ENCODE measurements at regions not wholly inside any gene's neighbourhood (a gene's known extent, or its start where the extent isn't known, plus 50 kb on each side); places are given as distances from the start of the nearest gene placed in this dataset.

- Histone ChIP-seq H3K36me3 (no peaks in the 10 kb centered on the region), H3K4me3 (no peak overlapping the region), H3K27ac (replicated peaks in 1 of 4) (no peak overlapping the region), H3K27me3 (no peaks in the 10 kb centered on the region), H3K9me3 (no peaks in the 10 kb centered on the region), H3K4me1 (no peaks in the 10 kb centered on the region)
- intact Hi-C loops (cut with DNase I): no loop called here
- TF ChIP-seq CTCF (IDR thresholded peaks at IDR 0.05): no peak
- no peak for TF ChIP-seq POLR2AphosphoS5 (IDR thresholded peaks at IDR 0.05)
- no peak for TF ChIP-seq EP300 (IDR thresholded peaks at IDR 0.05)
- TF ChIP-seq POLR2A (IDR thresholded peaks at IDR 0.05; ENCODE audit: low read depth): no peak
- DNase-seq (ENCODE audit: extremely low spot score): no peak
- 91% methylated on average over 1 of the region's 1 CpG for WGBS
Observed at GRCh38 chr4:160887668-160888067, 1276.1 kb downstream of the FSTL5 start.

GRCh38 chr4:160894128-160894527 is 1269.7 kb downstream of the FSTL5 start:
- Histone ChIP-seq H3K9me3 (no peaks in the 10 kb centered on the region), H3K27me3 (no peaks in the 10 kb centered on the region), H3K4me1 (no peaks in the 10 kb centered on the region), H3K27ac (replicated peaks in 1 of 4) (no peak overlapping the region), H3K4me3 (no peak overlapping the region), H3K36me3 (no peaks in the 10 kb centered on the region)
- DNase-seq (ENCODE audit: extremely low spot score): no peak
- intact Hi-C loops (cut with DNase I): no loop called here
- TF ChIP-seq POLR2A (IDR thresholded peaks at IDR 0.05; ENCODE audit: low read depth): no peak
- no peak for TF ChIP-seq POLR2AphosphoS5 (IDR thresholded peaks at IDR 0.05)
- TF ChIP-seq CTCF (IDR thresholded peaks at IDR 0.05): no peak
- no peak for TF ChIP-seq EP300 (IDR thresholded peaks at IDR 0.05)
- WGBS: 66% methylated on average over 2 of the region's 2 CpGs

DNA sequence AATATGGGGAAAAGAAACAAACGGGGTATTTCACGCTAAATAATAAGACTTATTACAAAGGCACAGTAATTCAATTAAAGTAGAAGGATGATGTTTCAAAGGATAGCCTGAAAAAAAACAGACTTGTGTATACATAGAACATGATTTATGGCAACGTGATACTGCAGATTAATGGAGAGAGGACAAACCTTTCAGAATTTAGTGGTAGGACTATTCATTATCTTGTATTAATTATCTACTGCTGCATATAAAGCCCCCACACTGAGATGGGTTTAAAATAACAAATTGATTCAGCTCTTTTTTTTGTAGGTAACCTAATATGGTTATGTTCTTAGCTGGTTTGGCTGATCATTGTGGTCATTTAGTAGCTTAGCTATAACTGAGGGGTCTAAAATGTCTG is 1269.0 kb downstream of the FSTL5 start:
- Histone ChIP-seq H3K27me3 (no peaks in the 10 kb centered on the region), H3K4me1 (no peaks in the 10 kb centered on the region), H3K4me3 (no peak overlapping the region), H3K36me3 (no peaks in the 10 kb centered on the region), H3K27ac (replicated peaks in 1 of 4) (no peak overlapping the region), H3K9me3 (no peaks in the 10 kb centered on the region)
- TF ChIP-seq EP300 (IDR thresholded peaks at IDR 0.05) (no peak), POLR2A (IDR thresholded peaks at IDR 0.05; ENCODE audit: low read depth) (no peak), POLR2AphosphoS5 (IDR thresholded peaks at IDR 0.05) (no peak), CTCF (IDR thresholded peaks at IDR 0.05) (no peak)
- WGBS: 45% methylated on average over 3 of the region's 3 CpGs
- no peak for DNase-seq (ENCODE audit: extremely low spot score)
- intact Hi-C loops (cut with DNase I): no loop called here

- Histone ChIP-seq H3K36me3 (no peaks in the 10 kb centered on the region), H3K27me3 (no peaks in the 10 kb centered on the region), H3K9me3 (no peaks in the 10 kb centered on the region), H3K4me3 (no peak overlapping the region), H3K27ac (replicated peaks in 1 of 4) (no peak overlapping the region), H3K4me1 (no peaks in the 10 kb centered on the region)
- 79% methylated on average over 1 of the region's 1 CpG for WGBS
- TF ChIP-seq CTCF (IDR thresholded peaks at IDR 0.05) (no peak), POLR2AphosphoS5 (IDR thresholded peaks at IDR 0.05) (no peak), EP300 (IDR thresholded peaks at IDR 0.05) (no peak), POLR2A (IDR thresholded peaks at IDR 0.05; ENCODE audit: low read depth) (no peak)
- no peak for DNase-seq (ENCODE audit: extremely low spot score)
- intact Hi-C loops (cut with DNase I): no loop called here
Observed at GRCh38 chr4:160927311-160927710, 1236.5 kb downstream of the FSTL5 start.

DNA sequence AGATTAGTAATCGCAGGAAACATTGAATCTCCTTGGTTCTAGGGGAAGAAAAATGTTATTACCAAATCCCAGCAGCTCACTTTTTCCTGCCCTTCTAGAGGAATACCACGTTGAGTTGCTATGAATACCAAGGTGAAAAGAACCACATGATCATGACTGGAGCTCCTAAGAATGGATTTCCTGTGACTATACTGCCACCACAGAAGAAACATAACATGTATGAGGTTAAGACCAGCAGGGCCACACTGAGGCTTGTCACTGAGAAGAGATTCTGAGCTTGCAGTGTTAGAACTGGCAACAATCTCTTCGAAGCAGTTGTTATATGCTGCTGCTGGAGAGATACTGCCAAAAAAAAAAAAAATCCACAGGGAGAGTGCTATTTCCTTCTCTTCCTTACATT is 1235.3 kb downstream of the FSTL5 start:
- Histone ChIP-seq H3K4me1 (no peaks in the 10 kb centered on the region), H3K27me3 (no peaks in the 10 kb centered on the region), H3K9me3 (no peaks in the 10 kb centered on the region), H3K4me3 (no peak overlapping the region), H3K36me3 (no peaks in the 10 kb centered on the region), H3K27ac (replicated peaks in 1 of 4) (no peak overlapping the region)
- WGBS: 64% methylated on average over 3 of the region's 3 CpGs
- no peak for DNase-seq (ENCODE audit: extremely low spot score)
- intact Hi-C loops (cut with DNase I): no loop called here
- TF ChIP-seq POLR2AphosphoS5 (IDR thresholded peaks at IDR 0.05): no peak
- TF ChIP-seq EP300 (IDR thresholded peaks at IDR 0.05): no peak
- TF ChIP-seq POLR2A (IDR thresholded peaks at IDR 0.05; ENCODE audit: low read depth): no peak
- no peak for TF ChIP-seq CTCF (IDR thresholded peaks at IDR 0.05)

Data from esophagus muscularis mucosa (tissue), 4 donors.